Thoracic aorta (tissue), 2 donors: ENCODE measurements at regions not wholly inside any gene's neighbourhood (a gene's known extent, or its start where the extent isn't known, plus 50 kb on each side); places are given as distances from the start of the nearest gene placed in this dataset.

ENCODE experiments used
- ATAC-seq: fragments of 150-250 bp; one replicate; pipeline ENCODE4 v1.8.0; 2017; ENCODE audit warnings: low read depth; ENCODE audit not compliant: insufficient number of reproducible peaks, low FRiP score
- DNase-seq: peaks from one replicate; pipeline ENCODE4 v3.0.0-alpha.2; 2020; ENCODE audit warnings: low spot score
- H3K27ac ChIP-seq, 2 donors: fragments of 200-600 bp; sonication (generic); 1 replicate in 1 of 2; 2 replicates in 1 of 2; pipeline ENCODE4 v1.5.1; 2016; ENCODE audit warnings: mild to moderate bottlenecking in 2 of 2, moderate library complexity in 2 of 2
- H3K27me3 ChIP-seq: fragments of 200-600 bp; sonication (generic); replicated peaks from 2 replicates; pipeline ENCODE4 v1.6.0; 2016; ENCODE audit warnings: mild to moderate bottlenecking; ENCODE audit not compliant: insufficient read depth
- H3K36me3 ChIP-seq: fragments of 200-600 bp; sonication (generic); one replicate; pipeline ENCODE4 v1.5.1; 2016
- H3K4me1 ChIP-seq, 2 donors: fragments of 200-600 bp; sonication (generic); 1 replicate in 1 of 2; 2 replicates in 1 of 2; pipeline versions ENCODE4 v1.5.1 to v1.6.0; 2016; ENCODE audit warnings: low read depth in 2 of 2, mild to moderate bottlenecking in 1 of 2; ENCODE audit not compliant: control insufficient read depth in 1 of 2
- H3K4me3 ChIP-seq: fragments of 200-600 bp; sonication (generic); 2 replicates; pipeline ENCODE4 v1.5.1; 2016; ENCODE audit warnings: mild to moderate bottlenecking
- H3K9me3 ChIP-seq: fragments of 200-600 bp; sonication (generic); 2 replicates; pipeline ENCODE4 v1.5.1; 2016
- TF ChIP-seq, protein P1 (sequence below): fragments of 200-600 bp; sonication (generic); IDR thresholded peaks from one replicate; pipeline ENCODE4 v1.5.1; 2019; ENCODE audit warnings: antibody characterized with exemption

DNA sequence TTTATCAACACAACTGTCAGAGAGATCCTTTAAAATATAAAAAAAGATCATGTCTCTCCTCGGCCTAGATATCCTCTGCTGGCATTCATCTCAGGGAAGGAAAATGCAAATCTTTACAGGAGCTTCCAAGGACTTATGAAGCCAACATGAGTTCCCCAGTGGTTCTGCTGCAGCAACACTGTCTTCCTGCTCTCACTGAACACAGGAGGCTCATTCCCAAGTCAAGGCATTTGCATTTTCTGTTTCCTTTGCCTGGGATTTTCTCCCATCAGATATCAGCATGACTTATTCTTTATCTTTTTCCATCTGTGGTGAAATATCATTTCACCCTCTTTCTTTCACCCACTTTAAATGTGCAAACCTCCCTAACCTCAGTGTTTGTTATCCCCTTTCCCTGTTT, 513.8 kb upstream of the ZP4 start:
- H3K9me3 ChIP-seq, result no peaks in the 10 kb centered on the region
- TF ChIP-seq, protein P1, sequence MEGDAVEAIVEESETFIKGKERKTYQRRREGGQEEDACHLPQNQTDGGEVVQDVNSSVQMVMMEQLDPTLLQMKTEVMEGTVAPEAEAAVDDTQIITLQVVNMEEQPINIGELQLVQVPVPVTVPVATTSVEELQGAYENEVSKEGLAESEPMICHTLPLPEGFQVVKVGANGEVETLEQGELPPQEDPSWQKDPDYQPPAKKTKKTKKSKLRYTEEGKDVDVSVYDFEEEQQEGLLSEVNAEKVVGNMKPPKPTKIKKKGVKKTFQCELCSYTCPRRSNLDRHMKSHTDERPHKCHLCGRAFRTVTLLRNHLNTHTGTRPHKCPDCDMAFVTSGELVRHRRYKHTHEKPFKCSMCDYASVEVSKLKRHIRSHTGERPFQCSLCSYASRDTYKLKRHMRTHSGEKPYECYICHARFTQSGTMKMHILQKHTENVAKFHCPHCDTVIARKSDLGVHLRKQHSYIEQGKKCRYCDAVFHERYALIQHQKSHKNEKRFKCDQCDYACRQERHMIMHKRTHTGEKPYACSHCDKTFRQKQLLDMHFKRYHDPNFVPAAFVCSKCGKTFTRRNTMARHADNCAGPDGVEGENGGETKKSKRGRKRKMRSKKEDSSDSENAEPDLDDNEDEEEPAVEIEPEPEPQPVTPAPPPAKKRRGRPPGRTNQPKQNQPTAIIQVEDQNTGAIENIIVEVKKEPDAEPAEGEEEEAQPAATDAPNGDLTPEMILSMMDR, result no peak

DNA sequence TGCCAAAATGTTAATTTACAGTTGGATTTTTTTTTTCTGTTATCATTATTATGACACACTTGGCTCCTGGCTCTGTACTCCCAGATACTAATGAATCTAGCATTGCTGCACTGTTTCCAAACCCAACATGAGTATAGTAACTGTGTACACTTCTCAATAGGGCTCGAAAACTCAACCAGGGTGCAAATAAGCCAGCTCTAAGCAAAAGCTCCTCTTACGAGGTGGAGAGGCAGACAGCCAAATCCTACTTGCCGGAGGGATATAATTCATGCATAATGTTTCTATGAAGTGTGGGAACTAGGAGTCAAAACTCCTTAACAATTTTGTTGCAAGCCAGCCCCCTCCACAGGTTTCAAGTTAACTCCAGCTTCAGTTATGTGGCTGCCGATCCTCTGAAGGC, 510.4 kb upstream of the ZP4 start:
- H3K27me3 ChIP-seq, result no peaks in the 10 kb centered on the region
- no peak overlapping the region for H3K4me3 ChIP-seq
- no peaks in the 10 kb centered on the region for H3K36me3 ChIP-seq
- H3K27ac ChIP-seq, result no peak overlapping the region
- TF ChIP-seq, protein P1, result no peak
- ATAC-seq (no peak), DNase-seq (no peak)
- no peaks in the 10 kb centered on the region for H3K9me3 ChIP-seq
- H3K4me1 ChIP-seq, result no peaks in the 10 kb centered on the region

More for the DNA sequence above, 513.8 kb upstream of the ZP4 start:
- DNase-seq (no peak), ATAC-seq (no peak)
- Histone ChIP-seq H3K4me3 (no peak overlapping the region), H3K36me3 (no peaks in the 10 kb centered on the region), H3K4me1 (no peaks in the 10 kb centered on the region), H3K27ac (no peak overlapping the region), H3K27me3 (no peaks in the 10 kb centered on the region)

DNA sequence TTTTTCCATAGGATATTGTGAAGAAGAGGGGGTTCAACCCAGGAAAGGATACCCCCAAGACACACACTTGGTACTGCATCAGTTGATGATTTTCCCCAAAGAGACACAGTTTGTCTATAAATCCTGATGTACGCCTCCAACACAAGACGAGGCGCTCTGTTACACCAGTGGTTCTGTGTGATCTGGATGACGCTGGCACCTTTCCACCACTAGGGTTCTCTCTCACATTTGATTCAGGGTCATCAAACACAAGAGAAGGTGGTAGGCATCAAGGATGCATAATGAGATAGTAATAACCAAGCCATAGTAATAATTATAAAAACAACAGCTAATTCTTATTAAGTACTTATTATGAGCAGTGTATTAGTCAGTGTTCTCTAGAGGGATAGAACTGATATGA, 508.8 kb upstream of the ZP4 start:
- no peak for DNase-seq
- Histone ChIP-seq H3K27ac (no peak overlapping the region), H3K9me3 (no peaks in the 10 kb centered on the region), H3K27me3 (no peaks in the 10 kb centered on the region), H3K4me3 (no peak overlapping the region), H3K36me3 (no peaks in the 10 kb centered on the region), H3K4me1 (no peaks in the 10 kb centered on the region)
- TF ChIP-seq, protein P1, result no peak
- no peak for ATAC-seq

GRCh38 chr1:238396140-238396539, 505.4 kb upstream of the ZP4 start:
- TF ChIP-seq, protein P1, result no peak
- Histone ChIP-seq H3K27me3 (no peaks in the 10 kb centered on the region), H3K9me3 (no peaks in the 10 kb centered on the region), H3K27ac (no peak overlapping the region), H3K4me3 (no peak overlapping the region), H3K4me1 (no peaks in the 10 kb centered on the region), H3K36me3 (no peaks in the 10 kb centered on the region)
- DNase-seq (no peak), ATAC-seq (no peak)

DNA sequence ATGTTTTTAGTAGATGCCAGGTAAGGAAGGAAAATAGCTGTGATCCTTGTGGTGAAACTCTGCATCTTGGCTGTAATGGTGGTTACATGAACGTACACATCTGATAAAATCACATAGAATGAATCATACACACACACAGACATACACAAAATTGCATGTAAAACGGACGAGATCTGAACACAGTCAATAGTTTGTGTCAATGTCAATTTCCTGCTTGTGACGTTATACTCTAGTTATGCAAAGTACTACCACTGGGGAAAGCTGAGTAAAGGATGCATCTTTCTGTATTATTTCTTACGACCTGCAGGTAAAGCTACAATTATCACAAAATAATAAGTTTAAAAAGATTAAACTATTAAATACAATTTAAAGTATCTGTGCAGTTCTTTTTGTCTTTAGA, 493.7 kb upstream of the ZP4 start:
- Histone ChIP-seq H3K4me1 (no peaks in the 10 kb centered on the region), H3K9me3 (no peaks in the 10 kb centered on the region), H3K27me3 (no peaks in the 10 kb centered on the region), H3K27ac (no peak overlapping the region), H3K36me3 (no peaks in the 10 kb centered on the region), H3K4me3 (no peak overlapping the region)
- DNase-seq, result no peak
- no peak for ATAC-seq
- TF ChIP-seq, protein P1, result no peak
